ENCODE measurements at regions not wholly inside any gene's neighbourhood (a gene's known extent, or its start where the extent isn't known, plus 50 kb on each side); places are given as distances from the start of the nearest gene placed in this dataset.

DNA sequence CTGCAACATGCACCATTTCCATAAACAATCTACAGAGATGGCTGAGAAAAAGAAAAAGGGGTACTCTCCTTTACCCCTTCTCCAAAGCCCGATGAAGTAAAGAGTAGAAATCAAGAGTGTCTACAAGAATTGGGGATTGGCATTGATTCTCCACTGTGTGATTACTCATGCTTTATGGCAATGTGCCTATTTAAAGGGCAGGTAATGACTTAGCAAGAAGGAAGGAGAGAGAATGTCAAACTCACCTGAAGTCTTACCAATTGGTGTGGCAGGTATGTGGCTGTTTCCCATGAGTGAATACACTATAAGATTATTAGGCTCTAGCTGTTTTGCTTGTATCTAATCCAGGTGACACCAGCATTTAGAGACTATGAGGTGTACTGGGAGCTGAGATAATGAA is 275.3 kb downstream of the CCER1 start:
- TF ChIP-seq, protein P1, sequence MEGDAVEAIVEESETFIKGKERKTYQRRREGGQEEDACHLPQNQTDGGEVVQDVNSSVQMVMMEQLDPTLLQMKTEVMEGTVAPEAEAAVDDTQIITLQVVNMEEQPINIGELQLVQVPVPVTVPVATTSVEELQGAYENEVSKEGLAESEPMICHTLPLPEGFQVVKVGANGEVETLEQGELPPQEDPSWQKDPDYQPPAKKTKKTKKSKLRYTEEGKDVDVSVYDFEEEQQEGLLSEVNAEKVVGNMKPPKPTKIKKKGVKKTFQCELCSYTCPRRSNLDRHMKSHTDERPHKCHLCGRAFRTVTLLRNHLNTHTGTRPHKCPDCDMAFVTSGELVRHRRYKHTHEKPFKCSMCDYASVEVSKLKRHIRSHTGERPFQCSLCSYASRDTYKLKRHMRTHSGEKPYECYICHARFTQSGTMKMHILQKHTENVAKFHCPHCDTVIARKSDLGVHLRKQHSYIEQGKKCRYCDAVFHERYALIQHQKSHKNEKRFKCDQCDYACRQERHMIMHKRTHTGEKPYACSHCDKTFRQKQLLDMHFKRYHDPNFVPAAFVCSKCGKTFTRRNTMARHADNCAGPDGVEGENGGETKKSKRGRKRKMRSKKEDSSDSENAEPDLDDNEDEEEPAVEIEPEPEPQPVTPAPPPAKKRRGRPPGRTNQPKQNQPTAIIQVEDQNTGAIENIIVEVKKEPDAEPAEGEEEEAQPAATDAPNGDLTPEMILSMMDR (IDR thresholded peaks at IDR 0.05): no peak
- no peak for TF ChIP-seq POLR2A (IDR thresholded peaks at IDR 0.05)

Measured in heart left ventricle (tissue), 13 donors.